Ascending aorta (tissue), 2 donors: ENCODE measurements at regions not wholly inside any gene's neighbourhood (a gene's known extent, or its start where the extent isn't known, plus 50 kb on each side); places are given as distances from the start of the nearest gene placed in this dataset.

ENCODE experiments used
- DNase-seq, 2 donors: peaks; one replicate each; pipeline ENCODE4 v3.0.0-alpha.2; 2019; ENCODE audit warnings: low spot score in 2 of 2
- H3K27ac ChIP-seq, 2 donors: fragments of 200-600 bp; sonication (generic); one replicate each; pipeline ENCODE4 v1.5.1; 2016 to 2017; ENCODE audit warnings: mild to moderate bottlenecking in 1 of 2
- H3K27me3 ChIP-seq: fragments of 200-600 bp; sonication (generic); one replicate; pipeline ENCODE4 v1.5.1; 2017
- H3K36me3 ChIP-seq, 2 donors: fragments of 200-600 bp; sonication (generic); one replicate each; pipeline ENCODE4 v1.5.1; 2016
- H3K4me1 ChIP-seq, 2 donors: fragments of 200-600 bp; sonication (generic); one replicate each; pipeline ENCODE4 v1.5.1; 2016 to 2017; ENCODE audit warnings: mild to moderate bottlenecking in 1 of 2
- H3K4me3 ChIP-seq, 2 donors: fragments of 200-600 bp; sonication (generic); one replicate each; pipeline ENCODE4 v1.5.1; 2016 to 2017; ENCODE audit warnings: mild to moderate bottlenecking in 1 of 2
- H3K9me3 ChIP-seq, 2 donors: fragments of 200-600 bp; sonication (generic); one replicate each; pipeline ENCODE4 v1.5.1; 2016
- CTCF ChIP-seq, 3 experiments: fragments of 200-600 bp in 2 of 3; fragments of 450-650 bp in 1 of 3; sonication (generic) in 2 of 3; IDR thresholded peaks; one replicate each; pipeline ENCODE4 v1.5.1; 2016 to 2019; ENCODE audit warnings: antibody characterized with exemption in 3 of 3, mild to moderate bottlenecking in 1 of 3, moderate library complexity in 1 of 3
- intact Hi-C: fragments of 100-400 bp; cut with DNase I; formaldehyde crosslinking; loops from one replicate; pipeline ENCODE4 v1.15.1; 2023

- Histone ChIP-seq H3K27ac (no peak overlapping the region), H3K36me3 (no peaks in the 10 kb centered on the region), H3K27me3 (no peaks in the 10 kb centered on the region), H3K4me1 (no peaks in the 10 kb centered on the region), H3K9me3 (no peaks in the 10 kb centered on the region), H3K4me3 (no peak overlapping the region)
- TF ChIP-seq CTCF (IDR thresholded peaks at IDR 0.05), result no peak
- DNase-seq, result no peak
- intact Hi-C loops, result no loop called here
Observed at GRCh38 chr5:2591777-2592453, 159.6 kb downstream of the IRX2 start.

- no peak for DNase-seq
- no peak overlapping the region for H3K4me3 ChIP-seq
- intact Hi-C loops, result no loop called here
- H3K4me1 ChIP-seq, result no peaks in the 10 kb centered on the region
- H3K27me3 ChIP-seq, result no peaks in the 10 kb centered on the region
- no peaks in the 10 kb centered on the region for H3K9me3 ChIP-seq
- H3K36me3 ChIP-seq, result no peaks in the 10 kb centered on the region
- no peak overlapping the region for H3K27ac ChIP-seq
- TF ChIP-seq CTCF (IDR thresholded peaks at IDR 0.05), result no peak
Observed at GRCh38 chr5:2588850-2589501, 162.5 kb downstream of the IRX2 start.

- Histone ChIP-seq H3K4me1 (no peaks in the 10 kb centered on the region), H3K4me3 (no peak overlapping the region), H3K27me3 (no peaks in the 10 kb centered on the region), H3K9me3 (no peaks in the 10 kb centered on the region), H3K27ac (no peak overlapping the region), H3K36me3 (no peaks in the 10 kb centered on the region)
- intact Hi-C loops, result no loop called here
- DNase-seq, result no peak
- TF ChIP-seq CTCF (IDR thresholded peaks at IDR 0.05), result no peak
Observed at GRCh38 chr5:2587189-2588031, 164.1 kb downstream of the IRX2 start.

GRCh38 chr5:2586016-2586715 lies 165.3 kb downstream of the IRX2 start:
- Histone ChIP-seq H3K36me3 (no peaks in the 10 kb centered on the region), H3K9me3 (no peaks in the 10 kb centered on the region), H3K27me3 (no peaks in the 10 kb centered on the region), H3K27ac (no peak overlapping the region), H3K4me3 (no peak overlapping the region), H3K4me1 (no peaks in the 10 kb centered on the region)
- DNase-seq, result no peak
- intact Hi-C loops, result no loop called here
- no peak for TF ChIP-seq CTCF (IDR thresholded peaks at IDR 0.05)

- Histone ChIP-seq H3K4me1 (no peaks in the 10 kb centered on the region), H3K4me3 (no peak overlapping the region), H3K36me3 (no peaks in the 10 kb centered on the region), H3K9me3 (no peaks in the 10 kb centered on the region), H3K27ac (no peak overlapping the region), H3K27me3 (no peaks in the 10 kb centered on the region)
- intact Hi-C loops, result no loop called here
- no peak for TF ChIP-seq CTCF (IDR thresholded peaks at IDR 0.05)
- no peak for DNase-seq
Observed at GRCh38 chr5:2584579-2585269, 166.8 kb downstream of the IRX2 start.
